Smooth muscle cell of the brain vasculature (primary cell): ENCODE measurements at regions not wholly inside any gene's neighbourhood (a gene's known extent, or its start where the extent isn't known, plus 50 kb on each side); places are given as distances from the start of the nearest gene placed in this dataset.
"Not testable (repeated sequence)": the region's sequence is repeated elsewhere in the genome, so short reads cannot be mapped to it uniquely, and the experiment has no call there.

ENCODE experiments used
- DNase-seq: peaks from one replicate; pipeline ENCODE4 v3.0.0-alpha.2; 2012; ENCODE audit warnings: low read depth, low spot score

GRCh38 chr5:5884593-5884992, 462.1 kb downstream of the ICE1 start:
- DNase-seq, result no peak

GRCh38 chr5:5883562-5883961, 461.1 kb downstream of the ICE1 start:
- no peak for DNase-seq

GRCh38 chr5:5883146-5883545, 460.7 kb downstream of the ICE1 start:
- DNase-seq, result no peak

GRCh38 chr5:5882706-5883105, 460.2 kb downstream of the ICE1 start:
- DNase-seq, result no peak

GRCh38 chr5:5881294-5881693, 458.8 kb downstream of the ICE1 start:
- no peak for DNase-seq

- no peak for DNase-seq
Observed at GRCh38 chr5:5880077-5880763, 457.7 kb downstream of the ICE1 start.

GRCh38 chr5:5857396-5857795, 434.9 kb downstream of the ICE1 start:
- DNase-seq, result no peak

GRCh38 chr5:5854087-5854486, 431.6 kb downstream of the ICE1 start:
- DNase-seq, result no peak

- DNase-seq, result no peak
Observed at GRCh38 chr5:5838493-5838892, 416.0 kb downstream of the ICE1 start.

- DNase-seq, result not testable (repeated sequence)
Observed at GRCh38 chr5:5831622-5832021, 409.1 kb downstream of the ICE1 start.

GRCh38 chr5:5828619-5829018, 406.1 kb downstream of the ICE1 start:
- no peak for DNase-seq

- DNase-seq, result no peak
Observed at GRCh38 chr5:5826911-5827310, 404.4 kb downstream of the ICE1 start.

GRCh38 chr5:5822729-5823257, 400.3 kb downstream of the ICE1 start:
- no peak for DNase-seq

GRCh38 chr5:5816960-5817359, 394.5 kb downstream of the ICE1 start:
- DNase-seq, result no peak

- no peak for DNase-seq
Observed at GRCh38 chr5:5813441-5813840, 391.0 kb downstream of the ICE1 start.

- DNase-seq, result no peak
Observed at GRCh38 chr5:5810461-5810860, 388.0 kb downstream of the ICE1 start.

- DNase-seq, result no peak
Observed at GRCh38 chr5:5805916-5806315, 383.4 kb downstream of the ICE1 start.

- DNase-seq, result no peak
Observed at GRCh38 chr5:5804478-5805233, 382.2 kb downstream of the ICE1 start.

GRCh38 chr5:5800801-5801761, 378.6 kb downstream of the ICE1 start:
- DNase-seq, result no peak

GRCh38 chr5:5799826-5800225, 377.3 kb downstream of the ICE1 start:
- no peak for DNase-seq

GRCh38 chr5:5799229-5799628, 376.8 kb downstream of the ICE1 start:
- no peak for DNase-seq

- DNase-seq, result no peak
Observed at GRCh38 chr5:5798462-5798861, 376.0 kb downstream of the ICE1 start.
